ENCODE measurements at regions not wholly inside any gene's neighbourhood (a gene's known extent, or its start where the extent isn't known, plus 50 kb on each side); places are given as distances from the start of the nearest gene placed in this dataset.

DNA sequence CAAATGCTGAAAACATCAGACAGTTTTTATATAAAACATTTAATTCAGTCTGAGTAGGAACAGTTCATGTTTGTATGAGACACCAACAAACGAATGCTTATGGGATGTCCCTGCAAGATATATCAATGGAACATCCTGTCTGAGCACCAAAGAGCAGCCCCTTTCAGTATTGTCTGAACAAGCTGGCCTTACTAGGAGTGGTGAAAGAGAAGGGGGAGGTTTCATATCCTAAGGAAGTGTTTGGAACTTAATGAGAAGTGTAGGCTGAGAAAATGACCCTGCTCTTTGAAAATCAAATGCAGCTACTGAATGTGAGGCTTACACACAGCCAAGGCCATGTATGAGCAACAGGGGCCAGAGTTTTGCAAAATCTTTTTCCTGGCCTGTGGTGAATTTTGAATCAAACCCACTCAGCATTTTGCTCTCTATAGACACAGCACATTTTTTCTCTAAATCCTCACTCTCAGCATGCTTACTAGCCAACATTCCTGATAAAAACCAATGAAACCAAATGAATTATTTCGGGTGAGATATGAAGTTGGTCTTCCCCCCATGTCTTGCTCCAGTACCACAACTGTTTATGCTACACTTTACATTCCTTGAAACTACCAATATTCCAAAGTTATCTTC, 119.4 kb downstream of the LUZP4 start:
- Histone ChIP-seq H3K36me3 (no peaks in the 10 kb centered on the region), H3K27me3 (no peaks in the 10 kb centered on the region), H3K4me3 (ENCODE audit: low read depth, low read length) (no peak overlapping the region), H3K9me3 (no peaks in the 10 kb centered on the region), H3K4me1 (no peaks in the 10 kb centered on the region; the same call in 1 of the 2 replicates)
- TF ChIP-seq, protein P1, sequence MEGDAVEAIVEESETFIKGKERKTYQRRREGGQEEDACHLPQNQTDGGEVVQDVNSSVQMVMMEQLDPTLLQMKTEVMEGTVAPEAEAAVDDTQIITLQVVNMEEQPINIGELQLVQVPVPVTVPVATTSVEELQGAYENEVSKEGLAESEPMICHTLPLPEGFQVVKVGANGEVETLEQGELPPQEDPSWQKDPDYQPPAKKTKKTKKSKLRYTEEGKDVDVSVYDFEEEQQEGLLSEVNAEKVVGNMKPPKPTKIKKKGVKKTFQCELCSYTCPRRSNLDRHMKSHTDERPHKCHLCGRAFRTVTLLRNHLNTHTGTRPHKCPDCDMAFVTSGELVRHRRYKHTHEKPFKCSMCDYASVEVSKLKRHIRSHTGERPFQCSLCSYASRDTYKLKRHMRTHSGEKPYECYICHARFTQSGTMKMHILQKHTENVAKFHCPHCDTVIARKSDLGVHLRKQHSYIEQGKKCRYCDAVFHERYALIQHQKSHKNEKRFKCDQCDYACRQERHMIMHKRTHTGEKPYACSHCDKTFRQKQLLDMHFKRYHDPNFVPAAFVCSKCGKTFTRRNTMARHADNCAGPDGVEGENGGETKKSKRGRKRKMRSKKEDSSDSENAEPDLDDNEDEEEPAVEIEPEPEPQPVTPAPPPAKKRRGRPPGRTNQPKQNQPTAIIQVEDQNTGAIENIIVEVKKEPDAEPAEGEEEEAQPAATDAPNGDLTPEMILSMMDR (IDR thresholded peaks at IDR 0.05; ENCODE audit: low read depth, low read length), result no peak
- DNase-seq, result no peak

DNA sequence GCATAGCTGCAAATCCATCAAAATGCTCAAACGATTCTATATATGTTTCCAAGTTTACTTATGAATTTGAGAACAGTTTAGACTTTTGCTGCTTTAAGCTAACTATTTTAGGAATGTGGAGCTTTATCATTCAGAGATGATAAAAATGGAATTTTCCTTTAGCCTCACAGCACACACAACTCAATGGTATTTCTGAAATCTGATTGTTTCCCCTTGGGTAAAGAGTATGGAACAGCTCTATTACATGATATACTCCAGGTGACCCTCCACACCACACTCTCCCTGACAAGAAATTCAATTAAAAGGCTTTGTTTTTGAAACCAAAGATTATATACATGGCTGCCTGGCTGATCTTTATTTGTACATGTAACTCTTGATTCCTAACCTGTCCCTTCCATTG, 120.0 kb downstream of the LUZP4 start:
- Histone ChIP-seq H3K4me1 (no peaks in the 10 kb centered on the region; the same call in 1 of the 2 replicates), H3K27me3 (no peaks in the 10 kb centered on the region), H3K36me3 (no peaks in the 10 kb centered on the region), H3K4me3 (ENCODE audit: low read depth, low read length) (no peak overlapping the region), H3K9me3 (no peaks in the 10 kb centered on the region)
- DNase-seq, result no peak
- TF ChIP-seq, protein P1 (IDR thresholded peaks at IDR 0.05; ENCODE audit: low read depth, low read length), result no peak

DNA sequence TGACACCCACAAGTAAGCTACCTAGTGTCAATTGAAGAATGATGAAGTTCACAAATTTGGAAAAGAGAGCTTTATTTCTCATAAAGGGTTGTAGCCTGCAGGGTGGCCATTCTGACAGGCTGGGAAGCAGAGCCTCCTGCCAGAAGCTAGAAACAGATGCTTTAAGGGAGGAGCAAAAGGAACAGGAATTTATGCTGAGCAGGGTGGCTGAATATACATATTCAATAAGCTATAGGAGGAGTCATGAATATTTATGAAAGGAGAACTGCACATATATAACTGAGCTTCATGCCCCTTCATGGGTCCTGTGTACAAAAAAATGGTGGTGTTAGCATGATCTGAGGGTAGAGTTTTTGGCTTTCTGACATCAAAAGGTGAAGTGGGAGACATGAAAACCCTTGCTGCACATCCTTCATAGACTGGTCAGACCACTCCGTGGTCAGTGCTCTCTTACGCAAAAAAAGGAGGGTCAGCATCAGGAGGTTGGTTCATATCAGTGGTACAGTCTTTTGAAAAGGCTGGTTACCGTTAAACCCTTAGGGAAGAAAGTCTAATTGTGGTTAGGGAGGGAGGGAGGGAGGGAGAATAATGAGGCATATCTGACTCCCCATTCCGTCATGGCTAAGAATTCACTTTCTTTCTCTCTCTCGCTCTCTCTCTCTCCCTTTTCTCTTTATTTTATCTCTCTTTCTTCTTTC, 121.4 kb downstream of the LUZP4 start:
- TF ChIP-seq, protein P1 (IDR thresholded peaks at IDR 0.05; ENCODE audit: low read depth, low read length), result no peak
- no peaks in the 10 kb centered on the region for H3K27me3 ChIP-seq
- H3K4me3 ChIP-seq (ENCODE audit: low read depth, low read length), result no peak overlapping the region

DNA sequence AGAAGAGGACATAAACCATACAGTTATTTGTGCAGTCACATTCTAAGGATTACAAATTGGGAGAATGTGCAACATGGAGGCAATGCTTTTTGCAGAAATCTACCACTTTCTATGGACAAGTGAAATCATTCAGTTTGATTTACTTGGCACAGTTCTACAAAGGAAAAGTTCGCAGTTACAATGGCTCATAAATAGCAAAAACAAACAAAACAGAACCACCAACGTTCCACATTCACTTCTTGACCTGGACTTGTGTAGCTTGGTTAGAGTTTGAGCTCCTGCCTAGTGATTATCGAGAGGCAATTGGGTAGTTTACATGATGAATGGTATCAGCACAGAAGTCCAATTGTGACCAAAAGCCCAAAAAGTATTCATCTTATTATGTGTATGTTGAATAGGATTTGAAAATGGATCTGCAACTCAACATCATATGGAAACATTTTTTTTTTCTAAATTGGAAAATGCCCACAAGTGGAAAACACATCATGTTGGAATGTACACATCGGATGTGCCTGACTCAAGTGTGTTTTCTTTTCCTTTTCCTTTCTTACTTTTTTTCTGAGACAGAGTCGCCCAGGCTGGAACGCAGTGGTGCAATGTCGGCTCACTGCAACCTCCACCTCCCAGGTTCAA, 123.8 kb downstream of the LUZP4 start:
- no peaks in the 10 kb centered on the region; the same call in 1 of the 2 replicates for H3K4me1 ChIP-seq
- TF ChIP-seq, protein P1 (IDR thresholded peaks at IDR 0.05; ENCODE audit: low read depth, low read length), result no peak
- no peak overlapping the region for H3K4me3 ChIP-seq (ENCODE audit: low read depth, low read length)
- no peaks in the 10 kb centered on the region for H3K36me3 ChIP-seq
- no peaks in the 10 kb centered on the region for H3K27me3 ChIP-seq
- no peaks in the 10 kb centered on the region for H3K9me3 ChIP-seq
- no peak for DNase-seq

More for the DNA sequence above, 121.4 kb downstream of the LUZP4 start:
- no peaks in the 10 kb centered on the region; the same call in 1 of the 2 replicates for H3K4me1 ChIP-seq
- DNase-seq, result no peak
- H3K36me3 ChIP-seq, result no peaks in the 10 kb centered on the region
- H3K9me3 ChIP-seq, result no peaks in the 10 kb centered on the region

DNA sequence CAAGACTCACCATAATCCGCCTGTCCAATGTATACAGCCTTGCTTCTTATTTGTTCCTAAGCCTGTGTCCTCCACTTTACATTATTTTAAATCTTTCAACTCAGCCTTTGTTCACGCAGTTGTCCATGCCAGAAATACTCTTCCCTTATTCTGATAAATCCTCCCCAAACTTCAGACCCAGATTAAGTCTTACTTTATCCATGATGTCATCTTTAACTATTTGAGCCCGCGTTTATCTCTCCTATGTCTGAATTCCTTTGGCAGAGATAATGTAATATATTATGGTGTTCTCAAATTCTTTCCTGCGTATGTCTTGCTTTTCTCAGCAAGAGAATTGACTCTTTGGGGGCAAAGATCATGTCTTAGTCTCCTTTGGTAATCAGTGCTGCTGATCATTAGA, 129.6 kb downstream of the LUZP4 start:
- no peaks in the 10 kb centered on the region for H3K36me3 ChIP-seq
- DNase-seq, result no peak
- no peaks in the 10 kb centered on the region for H3K27me3 ChIP-seq
- no peaks in the 10 kb centered on the region for H3K4me1 ChIP-seq
- no peak overlapping the region for H3K4me3 ChIP-seq (ENCODE audit: low read depth, low read length)
- H3K9me3 ChIP-seq, result no peaks in the 10 kb centered on the region
- TF ChIP-seq, protein P1 (IDR thresholded peaks at IDR 0.05; ENCODE audit: low read depth, low read length), result no peak

DNA sequence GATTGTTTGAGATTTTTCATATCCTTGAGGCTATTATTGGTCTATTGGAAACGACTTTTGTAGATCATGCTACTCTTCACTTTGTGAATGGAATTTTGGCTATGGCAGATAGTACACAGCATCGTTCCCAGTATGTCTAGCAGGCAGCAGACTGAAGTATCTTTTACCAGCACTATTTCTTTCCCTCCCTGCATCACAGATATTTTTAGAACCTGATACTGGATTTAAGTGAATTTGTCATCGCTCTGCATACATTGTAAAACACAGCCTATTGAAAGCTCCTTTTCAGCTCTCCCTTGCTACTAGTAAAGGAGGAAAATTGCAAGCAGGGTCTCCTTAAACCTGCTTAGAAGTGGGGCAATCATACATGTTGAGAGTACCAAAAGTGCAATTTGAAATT, 133.6 kb downstream of the LUZP4 start:
- Histone ChIP-seq H3K27me3 (no peaks in the 10 kb centered on the region), H3K4me1 (no peaks in the 10 kb centered on the region), H3K9me3 (no peaks in the 10 kb centered on the region), H3K4me3 (ENCODE audit: low read depth, low read length) (no peak overlapping the region), H3K36me3 (no peaks in the 10 kb centered on the region)
- DNase-seq, result no peak
- TF ChIP-seq, protein P1 (IDR thresholded peaks at IDR 0.05; ENCODE audit: low read depth, low read length), result no peak
